ENCODE measurements at regions not wholly inside any gene's neighbourhood (a gene's known extent, or its start where the extent isn't known, plus 50 kb on each side); places are given as distances from the start of the nearest gene placed in this dataset.

- no peaks in the 10 kb centered on the region for H3K27me3 ChIP-seq (ENCODE audit: control insufficient read depth, insufficient read depth, low read length)
- H3K36me3 ChIP-seq (ENCODE audit: control insufficient read depth, insufficient read depth, low read length) = no peaks in the 10 kb centered on the region
- no peak for DNase-seq (ENCODE audit: low read depth)
- no peak for TF ChIP-seq CTCF (IDR thresholded peaks at IDR 0.05; ENCODE audit: insufficient read depth, low read depth, low read length)
- ChIA-PET CTCF (no interaction called here), POLR2A (no interaction called here)
- H3K4me3 ChIP-seq (ENCODE audit: low read depth, low read length) = no peak overlapping the region
These were observed 245.1 kb downstream of the SOX11 start for GRCh38 chr2:5937321-5937720.

DNA sequence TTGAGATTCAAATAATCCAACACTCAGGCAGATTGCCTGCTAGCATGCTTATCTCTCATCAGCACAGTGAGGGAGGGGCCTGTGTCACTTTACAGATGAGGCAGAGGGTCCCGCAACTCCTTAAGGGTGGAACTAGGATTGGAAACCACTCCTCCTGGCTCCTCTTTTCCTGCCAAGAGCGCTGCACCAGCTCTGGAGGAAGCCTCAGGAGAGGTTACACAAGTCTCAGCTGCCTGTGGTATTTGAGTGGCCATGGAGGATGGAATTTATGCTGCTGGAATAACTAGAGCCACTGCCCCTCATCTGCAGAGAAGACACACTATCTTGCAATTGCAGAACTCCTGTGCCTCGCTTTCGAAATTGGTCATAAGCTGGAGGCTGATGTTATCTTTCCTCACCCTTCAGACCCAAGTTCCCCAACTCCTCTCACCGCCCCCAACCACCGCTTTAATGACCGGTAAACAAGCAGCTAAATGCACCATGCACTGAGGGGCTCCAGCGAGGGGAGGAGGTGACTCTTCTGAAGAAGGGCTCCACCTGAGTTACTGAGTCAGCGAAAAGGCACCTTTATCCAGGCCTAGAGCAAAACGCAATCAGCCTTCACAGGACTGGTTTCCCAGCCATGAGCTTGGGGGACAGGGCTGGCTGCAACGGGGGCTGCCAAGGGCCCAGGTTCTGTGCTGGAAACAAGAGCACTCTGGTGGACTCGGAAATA is 245.8 kb downstream of the SOX11 start:
- no peak for DNase-seq (ENCODE audit: low read depth)
- CTCF ChIA-PET = no interaction called here
- Histone ChIP-seq H3K36me3 (ENCODE audit: control insufficient read depth, insufficient read depth, low read length) (no peaks in the 10 kb centered on the region), H3K4me3 (ENCODE audit: low read depth, low read length) (no peak overlapping the region), H3K27me3 (ENCODE audit: control insufficient read depth, insufficient read depth, low read length) (no peaks in the 10 kb centered on the region)
- no peak for TF ChIP-seq CTCF (IDR thresholded peaks at IDR 0.05; ENCODE audit: insufficient read depth, low read depth, low read length)
- POLR2A ChIA-PET = no interaction called here

DNA sequence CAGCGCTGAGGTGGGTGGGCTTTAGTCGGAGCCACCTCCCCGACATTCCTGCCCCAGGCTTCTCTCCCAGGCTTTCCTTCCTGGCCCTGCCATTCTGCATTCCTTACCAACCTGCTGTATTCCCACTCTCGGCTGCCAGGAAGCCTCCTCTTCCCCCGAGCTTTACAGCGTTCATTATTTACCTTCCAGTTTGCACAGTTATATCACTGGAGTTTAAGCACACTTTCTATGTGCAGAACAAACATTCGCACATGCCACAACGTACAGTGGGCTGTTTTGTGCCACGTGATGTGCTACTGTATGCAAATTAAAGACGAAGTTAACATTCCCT is 246.3 kb downstream of the SOX11 start:
- no peak for DNase-seq (ENCODE audit: low read depth)
- H3K27me3 ChIP-seq (ENCODE audit: control insufficient read depth, insufficient read depth, low read length) = no peaks in the 10 kb centered on the region
- TF ChIP-seq CTCF (IDR thresholded peaks at IDR 0.05; ENCODE audit: insufficient read depth, low read depth, low read length) = no peak
- no peak overlapping the region for H3K4me3 ChIP-seq (ENCODE audit: low read depth, low read length)
- CTCF ChIA-PET = no interaction called here
- POLR2A ChIA-PET = no interaction called here
- no peaks in the 10 kb centered on the region for H3K36me3 ChIP-seq (ENCODE audit: control insufficient read depth, insufficient read depth, low read length)

DNA sequence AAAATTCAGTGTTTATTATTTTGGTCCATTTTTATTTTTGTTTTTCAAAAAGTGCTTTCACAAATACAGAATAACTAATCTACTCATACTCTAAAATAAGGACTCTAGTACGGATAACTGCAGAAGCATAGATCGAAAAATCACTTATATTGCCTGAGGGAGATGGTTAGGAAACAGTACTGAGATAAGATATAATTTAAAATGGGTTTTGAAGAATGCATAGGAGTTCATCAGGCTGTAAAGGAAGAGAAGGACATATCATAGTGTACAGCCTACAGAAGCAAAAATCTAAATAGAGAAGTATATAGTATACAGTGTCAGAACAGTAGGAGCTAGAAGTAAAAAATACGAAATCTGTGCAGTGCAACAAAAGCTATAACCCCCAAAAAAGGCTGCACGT is 247.4 kb downstream of the SOX11 start:
- ChIA-PET CTCF (no interaction called here), POLR2A (no interaction called here)
- H3K36me3 ChIP-seq (ENCODE audit: control insufficient read depth, insufficient read depth, low read length) = no peaks in the 10 kb centered on the region
- no peak for TF ChIP-seq CTCF (IDR thresholded peaks at IDR 0.05; ENCODE audit: insufficient read depth, low read depth, low read length)
- no peak for DNase-seq (ENCODE audit: low read depth)
- no peaks in the 10 kb centered on the region for H3K27me3 ChIP-seq (ENCODE audit: control insufficient read depth, insufficient read depth, low read length)
- no peak overlapping the region for H3K4me3 ChIP-seq (ENCODE audit: low read depth, low read length)

GRCh38 chr2:5940596-5941535 is 248.7 kb downstream of the SOX11 start:
- DNase-seq (ENCODE audit: low read depth) = no peak
- Histone ChIP-seq H3K4me3 (ENCODE audit: low read depth, low read length) (no peak overlapping the region), H3K27me3 (ENCODE audit: control insufficient read depth, insufficient read depth, low read length) (no peaks in the 10 kb centered on the region), H3K36me3 (ENCODE audit: control insufficient read depth, insufficient read depth, low read length) (no peaks in the 10 kb centered on the region)
- POLR2A ChIA-PET = no interaction called here
- CTCF ChIA-PET = no interaction called here
- no peak for TF ChIP-seq CTCF (IDR thresholded peaks at IDR 0.05; ENCODE audit: insufficient read depth, low read depth, low read length)
